Erythroblast (primary cell): ENCODE measurements at regions not wholly inside any gene's neighbourhood (a gene's known extent, or its start where the extent isn't known, plus 50 kb on each side); places are given as distances from the start of the nearest gene placed in this dataset.

Source experiments
- DNase-seq, 2 experiments: peaks; one replicate each; lab custom pipeline; 2025; lab: John Stamatoyannopoulos, UW
- GATA1 ChIP-seq: IDR thresholded peaks from 2 replicates; pipeline ENCODE4 v1.6.1; 2011; ENCODE audit warnings: low read depth, mild to moderate bottlenecking, control low read depth, low read length, moderate library complexity
- POLR2A ChIP-seq: IDR thresholded peaks from 2 replicates; pipeline ENCODE4 v1.6.1; 2011; ENCODE audit warnings: mild to moderate bottlenecking, low read length

- no peak for DNase-seq
- TF ChIP-seq POLR2A (no peak), GATA1 (no peak)
These were observed 128.1 kb upstream of the HDAC4 start for GRCh38 chr2:239528883-239529282.

- DNase-seq: no peak
- TF ChIP-seq POLR2A: no peak
- TF ChIP-seq GATA1: no peak
These were observed 127.3 kb upstream of the HDAC4 start for GRCh38 chr2:239528146-239528545.

GRCh38 chr2:239526666-239527415, 126.0 kb upstream of the HDAC4 start:
- TF ChIP-seq POLR2A (no peak), GATA1 (no peak)
- no peak for DNase-seq

- DNase-seq: no peak
- TF ChIP-seq GATA1 (no peak), POLR2A (no peak)
These were observed 125.2 kb upstream of the HDAC4 start for GRCh38 chr2:239526038-239526437.

- no peak for TF ChIP-seq GATA1
- no peak for TF ChIP-seq POLR2A
These were observed 123.1 kb upstream of the HDAC4 start for GRCh38 chr2:239523954-239524330.

GRCh38 chr2:239523147-239523953, 122.5 kb upstream of the HDAC4 start:
- no peak for DNase-seq
- no peak for TF ChIP-seq POLR2A
- no peak for TF ChIP-seq GATA1

More at GRCh38 chr2:239523954-239524330, 123.1 kb upstream of the HDAC4 start:
- DNase-seq: no peak

- no peak for TF ChIP-seq POLR2A
- TF ChIP-seq GATA1: no peak
- no peak for DNase-seq
These were observed 121.9 kb upstream of the HDAC4 start for GRCh38 chr2:239522740-239523119.

- no peak for TF ChIP-seq GATA1
These were observed 121.4 kb upstream of the HDAC4 start for GRCh38 chr2:239522002-239522739.

GRCh38 chr2:239521518-239521815, 120.6 kb upstream of the HDAC4 start:
- DNase-seq: no peak
- no peak for TF ChIP-seq GATA1
- TF ChIP-seq POLR2A: no peak

More at GRCh38 chr2:239522002-239522739, 121.4 kb upstream of the HDAC4 start:
- DNase-seq: peak; percentile 86 to 87

GRCh38 chr2:239520811-239521517, 120.1 kb upstream of the HDAC4 start:
- DNase-seq: no peak
- TF ChIP-seq GATA1 (no peak), POLR2A (no peak)

- TF ChIP-seq GATA1 (no peak), POLR2A (no peak)
- DNase-seq: no peak
These were observed 119.2 kb upstream of the HDAC4 start for GRCh38 chr2:239519921-239520585.

GRCh38 chr2:239519089-239519920, 118.5 kb upstream of the HDAC4 start:
- DNase-seq: peak in 1 of 2 experiments; percentile 16
- TF ChIP-seq POLR2A (no peak), GATA1 (no peak)
